Hepatocyte (in vitro differentiated cells): ENCODE measurements at regions not wholly inside any gene's neighbourhood (a gene's known extent, or its start where the extent isn't known, plus 50 kb on each side); places are given as distances from the start of the nearest gene placed in this dataset.
"Not testable (repeated sequence)": the region's sequence is repeated elsewhere in the genome, so short reads cannot be mapped to it uniquely, and the experiment has no call there.

Experiments used
- DNase-seq: peaks from one replicate; pipeline ENCODE4 v3.0.0-alpha.2; 2016; ENCODE audit warnings: low spot score
- H2AFZ ChIP-seq: fragments of 200-600 bp; sonication (generic); 2 replicates; pipeline ENCODE4 v1.6.0; 2016; ENCODE audit warnings: antibody characterized with exemption, mild to moderate bottlenecking
- H3K27ac ChIP-seq: fragments of 200-600 bp; sonication (generic); 2 replicates; pipeline ENCODE4 v1.5.1; 2016; ENCODE audit warnings: mild to moderate bottlenecking
- H3K27me3 ChIP-seq: fragments of 200-600 bp; sonication (generic); 2 replicates; pipeline ENCODE4 v1.6.1; 2016
- H3K36me3 ChIP-seq: fragments of 200-600 bp; sonication (generic); replicated peaks from 2 replicates; pipeline ENCODE4 v1.5.1; 2016; ENCODE audit warnings: low read depth; ENCODE audit not compliant: insufficient read depth
- H3K4me1 ChIP-seq: fragments of 200-600 bp; sonication (generic); 2 replicates; pipeline ENCODE4 v1.5.1; 2016; ENCODE audit warnings: mild to moderate bottlenecking, moderate library complexity; ENCODE audit not compliant: insufficient read depth
- H3K4me2 ChIP-seq: fragments of 200-600 bp; sonication (generic); 2 replicates; pipeline ENCODE4 v1.6.0; 2016
- H3K4me3 ChIP-seq: fragments of 200-600 bp; sonication (generic); 2 replicates; pipeline ENCODE4 v1.5.1; 2016; ENCODE audit warnings: mild to moderate bottlenecking
- H3K79me2 ChIP-seq: fragments of 200-600 bp; sonication (generic); 2 replicates; pipeline ENCODE4 v1.6.0; 2017; ENCODE audit warnings: mild to moderate bottlenecking
- H3K9me2 ChIP-seq: fragments of 200-600 bp; sonication (generic); replicated peaks from 2 replicates; pipeline ENCODE4 v1.6.0; 2017; ENCODE audit warnings: mild to moderate bottlenecking; ENCODE audit not compliant: insufficient read depth
- H3K9me3 ChIP-seq: fragments of 200-600 bp; sonication (generic); 2 replicates; pipeline ENCODE4 v1.5.1; 2016; ENCODE audit warnings: low read depth, mild to moderate bottlenecking
- H4K20me1 ChIP-seq: fragments of 200-600 bp; sonication (generic); 2 replicates; pipeline ENCODE4 v1.6.0; 2016; ENCODE audit warnings: mild to moderate bottlenecking; ENCODE audit not compliant: insufficient read depth, poor library complexity, severe bottlenecking
- CTCF ChIP-seq: fragments of 200-600 bp; sonication (generic); IDR thresholded peaks from 2 replicates; pipeline ENCODE4 v1.5.1; 2016; ENCODE audit warnings: antibody characterized with exemption, mild to moderate bottlenecking; ENCODE audit not compliant: poor library complexity
- EZH2 ChIP-seq: fragments of 200-600 bp; sonication (generic); IDR thresholded peaks from 2 replicates; pipeline ENCODE4 v1.6.1; 2016; ENCODE audit warnings: antibody characterized with exemption, mild to moderate bottlenecking, borderline replicate concordance
- EZH2phosphoT487 ChIP-seq: fragments of 200-600 bp; sonication (generic); IDR thresholded peaks from one replicate; pipeline ENCODE4 v1.6.1; 2018; ENCODE audit warnings: antibody characterized with exemption, mild to moderate bottlenecking, low read depth, moderate library complexity; ENCODE audit not compliant: unreplicated experiment, severe bottlenecking
- WGBS: methylation state at CpG from one replicate; pipeline ENCODE4 v1.1.6; 2016; ENCODE audit warnings: low lambda C conversion rate; ENCODE audit errors: missing lambda C conversion rate; 5-methylcytosine and 5-hydroxymethylcytosine counted together

- Histone ChIP-seq H3K36me3 (no peaks in the 10 kb centered on the region), H4K20me1 (no peaks in the 10 kb centered on the region), H3K9me2 (no peaks in the 10 kb centered on the region), H3K79me2 (no peaks in the 10 kb centered on the region), H3K9me3 (no peaks in the 10 kb centered on the region), H3K4me3 (no peak overlapping the region), H3K4me1 (no peaks in the 10 kb centered on the region), H3K27ac (no peak overlapping the region), H3K4me2 (no peak overlapping the region), H2AFZ (no peak overlapping the region), H3K27me3 (no peaks in the 10 kb centered on the region)
- TF ChIP-seq EZH2phosphoT487: no peak
- TF ChIP-seq CTCF: no peak
- TF ChIP-seq EZH2: no peak
- WGBS: 74% methylated on average over 3 of the region's 3 CpGs
- no peak for DNase-seq
Measured at GRCh38 chr6:103820148-103820547, 1039.6 kb downstream of the HACE1 start.

DNA sequence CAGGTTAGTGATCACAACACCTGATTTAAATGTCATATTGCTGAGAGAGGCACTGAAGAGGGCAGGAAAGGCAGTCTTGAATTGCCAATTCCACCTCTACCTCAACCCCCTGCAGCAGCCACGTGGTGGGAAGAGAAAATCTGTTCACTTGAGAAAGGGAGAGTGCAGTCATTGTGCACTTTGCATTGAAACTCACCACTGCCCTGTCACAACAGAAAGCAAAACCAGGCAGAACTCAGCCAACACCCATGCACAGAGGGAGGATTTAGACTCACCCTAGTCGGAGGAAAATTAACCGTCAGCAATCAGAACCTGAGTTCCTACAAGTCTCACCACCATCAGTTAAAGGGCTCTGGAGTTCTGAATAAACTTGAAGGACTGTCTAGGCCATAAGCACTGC, 1040.2 kb downstream of the HACE1 start:
- Histone ChIP-seq H3K4me3 (no peak overlapping the region), H3K4me2 (no peak overlapping the region), H3K79me2 (no peaks in the 10 kb centered on the region), H3K36me3 (no peaks in the 10 kb centered on the region), H3K27me3 (no peaks in the 10 kb centered on the region), H2AFZ (no peak overlapping the region), H3K9me3 (no peaks in the 10 kb centered on the region), H4K20me1 (no peaks in the 10 kb centered on the region), H3K9me2 (no peaks in the 10 kb centered on the region), H3K4me1 (no peaks in the 10 kb centered on the region), H3K27ac (no peak overlapping the region)
- 61% methylated on average over 3 of the region's 3 CpGs for WGBS
- no peak for DNase-seq
- TF ChIP-seq EZH2: no peak
- TF ChIP-seq CTCF: no peak
- no peak for TF ChIP-seq EZH2phosphoT487

DNA sequence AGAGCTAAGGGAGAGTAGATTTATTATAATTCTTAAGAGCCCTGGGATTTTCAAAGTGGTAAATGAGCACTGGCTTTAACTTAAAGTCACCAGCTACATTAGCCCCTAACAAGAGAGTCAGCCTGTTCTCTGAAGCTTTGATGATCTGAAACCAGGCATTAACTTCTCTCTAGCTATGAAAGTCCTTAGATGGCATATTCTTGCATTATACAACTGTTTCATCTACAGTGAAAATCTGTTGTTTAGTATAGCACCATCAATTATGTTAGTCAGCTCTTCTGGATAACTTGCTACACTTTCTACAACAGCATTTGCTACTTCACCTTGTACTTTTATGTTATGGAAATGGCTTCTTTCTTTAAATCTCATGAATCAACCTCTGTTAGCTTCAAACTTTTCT, 1046.7 kb downstream of the HACE1 start:
- Histone ChIP-seq H2AFZ (no peak overlapping the region), H3K79me2 (no peaks in the 10 kb centered on the region)
- TF ChIP-seq EZH2phosphoT487 (no peak), CTCF (no peak), EZH2 (no peak)

GRCh38 chr6:103801901-103802479, 1057.7 kb downstream of the HACE1 start:
- not testable (repeated sequence) for H3K9me2 ChIP-seq, H4K20me1 ChIP-seq, DNase-seq, H2AFZ ChIP-seq, H3K27ac ChIP-seq, H3K4me2 ChIP-seq, H3K27me3 ChIP-seq, H3K4me3 ChIP-seq, H3K4me1 ChIP-seq, H3K36me3 ChIP-seq, H3K9me3 ChIP-seq, H3K79me2 ChIP-seq
- 92% methylated on average over 11 of the region's 11 CpGs for WGBS

More for the DNA sequence above, 1046.7 kb downstream of the HACE1 start:
- no peaks in the 10 kb centered on the region for H3K36me3 ChIP-seq
- no peaks in the 10 kb centered on the region for H4K20me1 ChIP-seq
- H3K27me3 ChIP-seq: no peaks in the 10 kb centered on the region
- no peak for DNase-seq
- no peak overlapping the region for H3K27ac ChIP-seq
- no peaks in the 10 kb centered on the region for H3K9me2 ChIP-seq
- H3K4me2 ChIP-seq: no peak overlapping the region
- no peaks in the 10 kb centered on the region for H3K4me1 ChIP-seq
- no peaks in the 10 kb centered on the region for H3K9me3 ChIP-seq
- no peak overlapping the region for H3K4me3 ChIP-seq
